HepG2 (cell line): ENCODE measurements at regions not wholly inside any gene's neighbourhood (a gene's known extent, or its start where the extent isn't known, plus 50 kb on each side); places are given as distances from the start of the nearest gene placed in this dataset.

Experiments
- BHLHE40 ChIP-seq: IDR thresholded peaks from 2 replicates; pipeline ENCODE4 v1.6.1; 2011; ENCODE audit warnings: low read length, improper control_type of control experiment
- CBFB ChIP-seq: sonication (generic); formaldehyde crosslinking; IDR thresholded peaks from 2 replicates; pipeline ENCODE4 v1.4.0; 2020; ENCODE audit warnings: missing genetic modification reagents
- CEBPG ChIP-seq: IDR thresholded peaks from 2 replicates; pipeline ENCODE4 v1.6.1; 2016
- ELF3 ChIP-seq: IDR thresholded peaks from 2 replicates; pipeline ENCODE4 v1.6.1; 2016; ENCODE audit warnings: missing genetic modification reagents, missing compliant biosample characterization
- ESRRA ChIP-seq: sonication (generic); formaldehyde crosslinking; IDR thresholded peaks from 2 replicates; pipeline ENCODE4 v1.5.1; 2020; ENCODE audit warnings: mild to moderate bottlenecking, low read depth, missing genetic modification reagents
- FOXJ3 ChIP-seq: sonication (generic); formaldehyde crosslinking; IDR thresholded peaks from 2 replicates; pipeline ENCODE4 v1.4.0; 2020; ENCODE audit warnings: missing genetic modification reagents, mild to moderate bottlenecking, borderline replicate concordance
- HHEX ChIP-seq: IDR thresholded peaks from 2 replicates; pipeline ENCODE4 v1.6.1; 2016; ENCODE audit warnings: control low read depth
- HMG20A ChIP-seq: IDR thresholded peaks from 2 replicates; pipeline ENCODE4 v1.6.1; 2016; ENCODE audit warnings: borderline replicate concordance
- POLR2A ChIP-seq, 2 experiments: IDR thresholded peaks; 2 replicates each; pipeline ENCODE4 v1.6.1; 2011; ENCODE audit warnings: low read depth in 2 of 2, low read length in 2 of 2, mild to moderate bottlenecking in 1 of 2, moderate library complexity in 1 of 2; ENCODE audit not compliant: insufficient read depth in 1 of 2
- SIX4 ChIP-seq: sonication (generic); formaldehyde crosslinking; IDR thresholded peaks from 2 replicates; pipeline ENCODE4 v1.4.0; 2020; ENCODE audit warnings: missing genetic modification reagents
- SOX13 ChIP-seq, 3 experiments: fragments of 450-650 bp in 1 of 3; sonication (generic) in 1 of 3; formaldehyde crosslinking in 1 of 3; IDR thresholded peaks in 2 of 3; conservative IDR thresholded peaks in 1 of 3; 2 replicates each; pipeline versions ENCODE4 v1.5.0 to v1.6.1; 2016 to 2020; ENCODE audit warnings: antibody characterized with exemption in 1 of 3, mild to moderate bottlenecking in 1 of 3, missing compliant biosample characterization in 1 of 3, missing genetic modification reagents in 1 of 3, moderate library complexity in 1 of 3
- SOX5 ChIP-seq: IDR thresholded peaks from 2 replicates; pipeline ENCODE4 v1.6.1; 2016; ENCODE audit warnings: borderline replicate concordance
- SOX6 ChIP-seq, 2 experiments: fragments of 450-650 bp in 1 of 2; sonication (generic) in 1 of 2; formaldehyde crosslinking in 1 of 2; IDR thresholded peaks; 2 replicates each; pipeline versions ENCODE4 v1.4.0 to v1.6.1; 2017 to 2020; ENCODE audit warnings: antibody characterized with exemption in 1 of 2, mild to moderate bottlenecking in 1 of 2, missing genetic modification reagents in 1 of 2
- SP1 ChIP-seq, 2 experiments: fragments of 450-650 bp in 1 of 2; sonication (generic) in 1 of 2; formaldehyde crosslinking in 1 of 2; IDR thresholded peaks; 2 replicates each; pipeline versions ENCODE4 v1.4.0 to v1.6.1; 2016 to 2020; ENCODE audit warnings: missing genetic modification reagents in 1 of 2
- TBX2 ChIP-seq: sonication (generic); formaldehyde crosslinking; IDR thresholded peaks from 2 replicates; pipeline ENCODE4 v1.5.0; 2020; ENCODE audit warnings: missing genetic modification reagents, mild to moderate bottlenecking, borderline replicate concordance
- TCF12 ChIP-seq, 2 experiments: fragments of 450-650 bp in 1 of 2; sonication (generic) in 1 of 2; formaldehyde crosslinking in 1 of 2; IDR thresholded peaks; 2 replicates each; pipeline versions ENCODE4 v1.6.1 to v1.8.0; 2017 to 2022; ENCODE audit warnings: antibody characterized with exemption in 1 of 2, mild to moderate bottlenecking in 1 of 2, missing genetic modification reagents in 1 of 2, moderate library complexity in 1 of 2
- ZFY ChIP-seq: sonication (generic); formaldehyde crosslinking; IDR thresholded peaks from 2 replicates; pipeline ENCODE4 v1.4.0; 2020; ENCODE audit warnings: missing genetic modification reagents
- ZNF124 ChIP-seq: sonication (generic); formaldehyde crosslinking; IDR thresholded peaks from 2 replicates; pipeline ENCODE4 v1.4.0; 2020; ENCODE audit warnings: missing genetic modification reagents
- ZNF136 ChIP-seq: sonication (generic); formaldehyde crosslinking; IDR thresholded peaks from 2 replicates; pipeline ENCODE4 v1.8.1; 2022; ENCODE audit warnings: low read depth, mild to moderate bottlenecking, moderate library complexity, missing genetic modification reagents
- ZNF282 ChIP-seq: fragments of 450-650 bp; IDR thresholded peaks from 2 replicates; pipeline ENCODE4 v1.6.1; 2018; ENCODE audit not compliant: partially characterized antibody
- ZNF598 ChIP-seq: sonication (generic); formaldehyde crosslinking; IDR thresholded peaks from 2 replicates; pipeline ENCODE4 v1.5.1; 2020; ENCODE audit warnings: mild to moderate bottlenecking, missing genetic modification reagents, borderline replicate concordance
- ZNF878 ChIP-seq: sonication (generic); formaldehyde crosslinking; IDR thresholded peaks from 2 replicates; pipeline ENCODE4 v1.8.1; 2023; ENCODE audit warnings: mild to moderate bottlenecking, missing genetic modification reagents, moderate library complexity
- TF ChIP-seq, protein P1 (sequence below): sonication (generic); formaldehyde crosslinking; IDR thresholded peaks from 2 replicates; pipeline ENCODE4 v1.5.1; 2020; ENCODE audit warnings: mild to moderate bottlenecking, missing genetic modification reagents, moderate library complexity
- TF ChIP-seq, protein P2 (sequence below): sonication (generic); formaldehyde crosslinking; IDR thresholded peaks from 2 replicates; pipeline ENCODE4 v1.5.0; 2020; ENCODE audit warnings: mild to moderate bottlenecking, missing genetic modification reagents
- TF ChIP-seq, protein P3 (sequence below): sonication (generic); formaldehyde crosslinking; IDR thresholded peaks from 2 replicates; pipeline ENCODE4 v1.4.0; 2020; ENCODE audit warnings: missing genetic modification reagents

DNA sequence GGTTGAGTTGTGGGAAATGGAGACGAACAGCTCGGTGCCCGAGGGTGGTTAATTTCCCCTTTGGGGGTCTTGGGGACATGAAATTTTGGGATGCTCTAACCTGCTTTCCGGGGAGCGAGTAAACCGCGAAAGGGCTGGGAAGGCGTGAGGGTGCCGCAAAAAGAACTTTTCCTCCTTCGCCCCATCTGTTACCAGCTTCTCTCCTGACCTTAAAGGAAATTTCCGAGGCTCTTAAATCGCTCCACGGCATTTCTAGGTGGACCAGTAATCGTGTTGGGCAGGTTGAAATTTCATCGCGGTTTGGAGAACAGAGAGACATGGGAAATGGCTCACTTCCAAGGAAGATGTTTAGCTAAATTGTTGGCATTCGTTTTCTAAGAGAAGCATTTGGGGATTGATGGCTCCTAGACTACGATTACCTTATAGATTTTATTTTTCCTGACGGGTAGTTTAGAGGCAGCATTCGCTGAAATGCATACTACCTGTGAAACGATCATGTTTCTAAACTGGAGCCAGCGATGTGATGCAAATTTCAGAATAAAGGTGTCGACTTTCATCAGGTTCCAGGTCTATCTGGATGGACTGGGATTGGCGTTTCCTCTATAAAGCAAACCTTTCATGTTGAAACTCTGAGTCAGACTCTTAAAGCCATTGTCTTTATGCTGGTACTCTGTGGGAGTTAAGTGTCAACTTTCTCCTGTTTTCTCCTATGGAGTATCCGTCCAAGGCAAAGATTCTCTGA is 414.5 kb downstream of the PCNX1 start (continued):
- TF ChIP-seq SIX4 (CRISPR knock-in tag): no peak
- peak; percentile 36 for TF ChIP-seq TBX2 (CRISPR knock-in tag)
- TF ChIP-seq, protein P1, sequence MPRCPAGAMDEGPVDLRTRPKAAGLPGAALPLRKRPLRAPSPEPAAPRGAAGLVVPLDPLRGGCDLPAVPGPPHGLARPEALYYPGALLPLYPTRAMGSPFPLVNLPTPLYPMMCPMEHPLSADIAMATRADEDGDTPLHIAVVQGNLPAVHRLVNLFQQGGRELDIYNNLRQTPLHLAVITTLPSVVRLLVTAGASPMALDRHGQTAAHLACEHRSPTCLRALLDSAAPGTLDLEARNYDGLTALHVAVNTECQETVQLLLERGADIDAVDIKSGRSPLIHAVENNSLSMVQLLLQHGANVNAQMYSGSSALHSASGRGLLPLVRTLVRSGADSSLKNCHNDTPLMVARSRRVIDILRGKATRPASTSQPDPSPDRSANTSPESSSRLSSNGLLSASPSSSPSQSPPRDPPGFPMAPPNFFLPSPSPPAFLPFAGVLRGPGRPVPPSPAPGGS (CRISPR knock-in tag): 0 out of 2 replicates have a peak, but pooled peaks have one; percentile 12
- no peak for TF ChIP-seq BHLHE40
- 0 out of 2 replicates have a peak, but pooled peaks have one; percentile 72 for TF ChIP-seq ZNF136 (CRISPR knock-in tag)
- TF ChIP-seq POLR2A (IDR thresholded peaks at IDR 0.05; ENCODE audit: insufficient read depth in 1 of 2, low read depth in 2 of 2, low read length in 2 of 2): 0 out of 4 replicates have a peak, but pooled peaks of 1 of the 2 experiments have one; percentile 27
- 0 out of 2 replicates have a peak, but pooled peaks have one; percentile 5 for TF ChIP-seq ESRRA
- peak; percentile 18; the same call in 1 of the 2 replicates for TF ChIP-seq ZNF598
- no peak for TF ChIP-seq SOX13 (IDR thresholded peaks at IDR 0.05)
- peak in 1 of 2 experiments; percentile 63; a peak in 1 of 4 replicates for TF ChIP-seq SOX13 (CRISPR knock-in tag; conservative IDR thresholded peaks at IDR 0.05 in 1 of 2, IDR thresholded peaks at IDR 0.05 in 1 of 2)
- TF ChIP-seq FOXJ3 (CRISPR knock-in tag): 0 out of 2 replicates have a peak, but pooled peaks have one; percentile 17
- no peak for TF ChIP-seq HHEX (CRISPR knock-in tag)
- TF ChIP-seq CBFB: no peak
- TF ChIP-seq ZFY (CRISPR knock-in tag): no peak
- 0 out of 2 replicates have a peak, but pooled peaks have one; percentile 33 for TF ChIP-seq ELF3
- TF ChIP-seq SP1 (IDR thresholded peaks at IDR 0.05): no peak
- TF ChIP-seq SP1 (CRISPR knock-in tag; IDR thresholded peaks at IDR 0.05): 0 out of 2 replicates have a peak, but pooled peaks have one; percentile 19
- TF ChIP-seq, protein P2, sequence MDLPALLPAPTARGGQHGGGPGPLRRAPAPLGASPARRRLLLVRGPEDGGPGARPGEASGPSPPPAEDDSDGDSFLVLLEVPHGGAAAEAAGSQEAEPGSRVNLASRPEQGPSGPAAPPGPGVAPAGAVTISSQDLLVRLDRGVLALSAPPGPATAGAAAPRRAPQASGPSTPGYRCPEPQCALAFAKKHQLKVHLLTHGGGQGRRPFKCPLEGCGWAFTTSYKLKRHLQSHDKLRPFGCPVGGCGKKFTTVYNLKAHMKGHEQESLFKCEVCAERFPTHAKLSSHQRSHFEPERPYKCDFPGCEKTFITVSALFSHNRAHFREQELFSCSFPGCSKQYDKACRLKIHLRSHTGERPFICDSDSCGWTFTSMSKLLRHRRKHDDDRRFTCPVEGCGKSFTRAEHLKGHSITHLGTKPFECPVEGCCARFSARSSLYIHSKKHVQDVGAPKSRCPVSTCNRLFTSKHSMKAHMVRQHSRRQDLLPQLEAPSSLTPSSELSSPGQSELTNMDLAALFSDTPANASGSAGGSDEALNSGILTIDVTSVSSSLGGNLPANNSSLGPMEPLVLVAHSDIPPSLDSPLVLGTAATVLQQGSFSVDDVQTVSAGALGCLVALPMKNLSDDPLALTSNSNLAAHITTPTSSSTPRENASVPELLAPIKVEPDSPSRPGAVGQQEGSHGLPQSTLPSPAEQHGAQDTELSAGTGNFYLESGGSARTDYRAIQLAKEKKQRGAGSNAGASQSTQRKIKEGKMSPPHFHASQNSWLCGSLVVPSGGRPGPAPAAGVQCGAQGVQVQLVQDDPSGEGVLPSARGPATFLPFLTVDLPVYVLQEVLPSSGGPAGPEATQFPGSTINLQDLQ (CRISPR knock-in tag): no peak
- no peak for TF ChIP-seq SOX6 (IDR thresholded peaks at IDR 0.05)
- TF ChIP-seq SOX6 (CRISPR knock-in tag; IDR thresholded peaks at IDR 0.05): peak; percentile 33
- TF ChIP-seq ZNF282: no peak
- peak; percentile 40; the same call in 1 of the 2 replicates for TF ChIP-seq CEBPG
- no peak for TF ChIP-seq TCF12 (IDR thresholded peaks at IDR 0.05)
- TF ChIP-seq TCF12 (CRISPR knock-in tag; IDR thresholded peaks at IDR 0.05): no peak
- 0 out of 2 replicates have a peak, but pooled peaks have one; percentile 40 for TF ChIP-seq ZNF878
- TF ChIP-seq, protein P3, sequence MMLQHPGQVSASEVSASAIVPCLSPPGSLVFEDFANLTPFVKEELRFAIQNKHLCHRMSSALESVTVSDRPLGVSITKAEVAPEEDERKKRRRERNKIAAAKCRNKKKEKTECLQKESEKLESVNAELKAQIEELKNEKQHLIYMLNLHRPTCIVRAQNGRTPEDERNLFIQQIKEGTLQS (CRISPR knock-in tag): no peak
- no peak for TF ChIP-seq ZNF124
- TF ChIP-seq HMG20A (CRISPR knock-in tag): 0 out of 2 replicates have a peak, but pooled peaks have one; percentile 24
- peak; percentile 43; the same call in 1 of the 2 replicates for TF ChIP-seq SOX5
